GM19239 (cell line): ENCODE measurements at regions not wholly inside any gene's neighbourhood (a gene's known extent, or its start where the extent isn't known, plus 50 kb on each side); places are given as distances from the start of the nearest gene placed in this dataset.
"Not testable (repeated sequence)": the region's sequence is repeated elsewhere in the genome, so short reads cannot be mapped to it uniquely, and the experiment has no call there.

Source experiments
- DNase-seq: peaks from one replicate; pipeline ENCODE4 v3.0.0; 2011; ENCODE audit warnings: low spot score; ENCODE audit not compliant: insufficient read length
- FAIRE-seq: peaks from 2 replicates; lab custom pipeline; 2011; peaks lifted over from hg19 to GRCh38; lab: Jason Lieb, UNC

DNA sequence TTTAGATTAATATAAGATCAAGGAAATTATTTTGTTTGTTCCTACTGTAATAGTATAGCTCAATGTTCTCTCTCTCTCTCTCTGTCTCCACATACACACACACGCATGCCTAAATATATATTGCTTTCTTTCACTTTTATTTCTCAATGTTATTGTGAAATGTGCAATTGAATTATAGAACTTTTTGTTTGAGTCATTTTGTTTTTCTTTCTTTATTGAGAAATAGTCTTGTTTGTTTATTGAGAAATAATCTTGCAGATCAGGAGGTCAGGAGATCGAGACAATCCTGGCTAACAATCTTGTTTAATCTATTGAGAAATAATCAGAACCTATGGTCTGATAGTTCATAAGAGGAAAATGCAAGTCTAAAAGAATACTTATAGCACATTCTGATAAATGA is 1581.3 kb downstream of the EFNB2 start:
- DNase-seq (no peak), FAIRE-seq (no peak)

DNA sequence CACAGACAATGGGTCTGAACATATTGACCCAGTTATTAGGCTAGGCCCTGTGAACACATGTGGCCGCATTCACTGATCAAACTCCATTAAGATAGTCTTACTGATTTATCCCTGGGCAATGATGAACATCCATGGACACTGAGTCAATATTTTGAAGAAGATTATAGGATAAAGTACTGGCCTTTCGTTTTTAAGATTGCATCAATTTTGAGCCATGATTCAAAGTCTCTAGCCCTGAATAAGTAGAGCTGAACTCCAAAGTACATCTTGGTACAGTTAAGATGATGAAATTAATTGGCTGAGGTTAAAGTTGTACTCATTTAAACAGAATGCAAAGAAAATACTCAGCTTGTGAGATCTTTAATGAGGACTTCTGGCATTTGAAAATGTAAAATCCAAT is 1581.9 kb downstream of the EFNB2 start:
- FAIRE-seq (no peak), DNase-seq (no peak)

DNA sequence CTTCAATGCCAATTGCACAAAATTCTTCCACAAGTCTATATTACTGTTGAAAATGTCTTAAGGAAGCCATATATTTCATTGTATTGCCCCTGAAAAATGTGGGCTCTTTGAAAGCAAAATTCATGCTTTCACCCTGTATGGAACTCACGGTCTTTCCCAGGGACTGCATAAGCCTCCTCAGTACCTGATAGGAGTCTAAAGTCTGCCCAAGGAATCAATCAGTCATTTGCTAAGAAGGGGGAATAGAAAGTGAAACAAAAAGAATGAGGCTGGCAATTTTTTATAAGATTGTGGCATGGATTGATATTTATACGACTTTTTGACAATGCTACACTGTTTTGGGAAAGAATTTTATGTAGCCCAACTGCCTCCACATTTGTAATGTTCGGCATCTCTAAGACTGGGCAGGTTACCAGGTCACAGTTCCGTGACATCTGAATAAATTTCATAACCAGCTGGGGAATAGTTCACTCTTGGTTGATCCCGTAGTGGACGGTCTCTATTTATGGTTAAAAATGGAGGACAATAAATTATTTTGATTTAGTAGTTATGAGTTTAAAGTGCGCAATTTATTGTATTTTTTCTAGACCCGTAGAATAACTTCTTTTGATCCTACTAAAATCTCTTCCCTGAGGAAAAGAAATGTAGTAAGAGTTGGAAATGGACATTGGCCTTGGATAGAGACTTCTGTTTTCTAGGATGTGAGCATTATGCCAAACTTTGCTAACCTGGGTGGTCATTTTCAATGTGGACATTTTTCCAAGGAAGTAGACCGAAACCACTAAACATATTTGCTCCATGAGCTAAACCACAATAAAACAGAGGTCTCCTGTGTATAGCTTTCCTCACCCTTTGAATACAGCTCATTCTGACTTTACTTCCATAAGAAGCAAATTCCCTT is 1585.4 kb downstream of the EFNB2 start:
- no peak for DNase-seq
- FAIRE-seq = no peak

DNA sequence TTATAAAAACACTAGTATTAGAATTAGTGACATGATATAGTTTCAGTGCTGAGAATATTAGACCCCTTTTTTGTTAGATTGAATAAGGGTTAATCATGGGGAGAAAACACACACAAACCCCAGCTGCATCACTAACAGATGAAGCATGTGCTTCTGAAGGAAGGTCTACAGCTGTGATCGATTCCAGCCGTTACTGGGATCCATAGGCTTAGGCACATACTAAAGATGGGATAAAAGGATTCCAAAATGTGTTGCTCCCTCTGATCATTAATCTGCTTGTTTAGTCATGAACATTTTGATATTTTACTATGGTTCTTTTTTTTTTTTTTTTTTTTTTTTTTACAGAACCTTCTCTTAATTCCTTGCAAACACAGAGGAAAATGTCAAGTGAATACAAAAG is 1591.3 kb downstream of the EFNB2 start:
- no peak for FAIRE-seq
- no peak for DNase-seq

DNA sequence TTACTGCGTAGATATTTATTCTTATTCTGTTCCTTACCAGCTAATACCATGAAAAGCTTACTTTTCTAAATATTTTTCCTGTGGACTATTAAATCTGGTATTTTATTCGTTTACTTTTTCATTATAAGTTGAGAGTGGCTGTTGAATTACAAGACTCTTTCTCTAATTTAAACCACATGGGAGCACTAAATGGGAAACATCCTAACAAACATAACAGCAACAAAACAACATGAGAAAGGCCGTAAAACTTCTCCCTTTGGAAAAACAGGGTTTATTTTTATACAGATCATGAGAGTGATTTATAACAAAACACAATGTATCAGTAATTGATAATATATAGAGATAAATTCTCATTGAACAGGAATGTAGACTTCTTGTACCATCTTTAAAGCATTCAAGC is 1592.1 kb downstream of the EFNB2 start:
- DNase-seq (no peak), FAIRE-seq (no peak)

DNA sequence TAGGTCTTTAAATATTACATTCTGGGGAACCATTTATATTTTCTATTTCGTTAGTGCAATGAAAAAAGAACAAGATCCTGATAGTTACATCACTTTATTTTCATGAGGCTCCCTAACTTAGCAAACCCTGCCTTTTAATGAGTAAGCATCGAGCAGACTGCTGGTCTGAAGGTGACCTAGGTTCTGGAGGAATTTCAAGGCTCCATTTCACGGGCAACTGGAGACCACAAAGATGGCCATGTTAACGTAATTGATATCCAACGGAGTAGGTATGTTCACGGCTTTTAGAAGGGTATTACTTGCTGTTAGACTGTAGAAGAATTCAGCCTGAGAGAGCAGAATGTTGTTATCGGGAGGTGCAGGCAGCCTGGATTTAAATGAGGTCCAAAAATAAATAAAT is 1597.6 kb downstream of the EFNB2 start:
- DNase-seq (no peak), FAIRE-seq (no peak)

DNA sequence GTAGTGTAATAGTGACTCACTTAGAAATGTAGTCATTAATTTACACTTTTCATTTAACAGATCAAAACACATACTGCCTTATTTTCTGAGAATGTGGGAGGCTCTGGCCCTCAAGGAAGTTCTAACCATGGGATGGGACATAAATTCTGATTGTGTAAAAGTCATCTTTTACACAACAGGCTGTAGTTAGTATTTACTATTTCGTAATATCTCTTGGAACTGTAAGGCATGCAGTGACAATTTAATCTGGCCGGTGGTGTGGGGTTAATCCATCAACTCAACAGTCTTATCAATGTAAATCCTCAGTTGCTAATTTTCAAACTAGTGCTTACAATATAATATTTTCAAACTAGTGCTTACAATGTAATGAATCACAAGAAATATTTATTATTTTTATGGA is 1599.2 kb downstream of the EFNB2 start:
- no peak for FAIRE-seq
- DNase-seq = no peak

DNA sequence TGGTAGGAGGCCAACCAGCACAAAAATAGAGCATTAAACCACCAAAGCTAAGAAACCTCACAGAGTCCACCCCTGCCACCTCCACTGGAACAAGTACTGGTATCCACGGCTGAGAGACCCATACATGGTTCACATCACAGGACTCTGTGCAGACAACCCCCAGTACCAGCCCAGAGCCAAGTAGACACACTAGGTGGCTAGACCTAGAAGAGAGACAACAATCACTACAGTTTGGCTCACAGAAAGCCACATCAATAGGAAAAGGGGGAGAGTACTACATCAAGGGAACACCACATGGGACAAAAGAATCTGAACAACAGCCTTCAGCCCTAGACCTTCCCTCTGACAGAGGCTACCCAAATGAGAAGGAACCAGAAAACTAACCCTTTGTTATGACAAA is 1614.9 kb downstream of the EFNB2 start:
- FAIRE-seq, DNase-seq: not testable (repeated sequence)

DNA sequence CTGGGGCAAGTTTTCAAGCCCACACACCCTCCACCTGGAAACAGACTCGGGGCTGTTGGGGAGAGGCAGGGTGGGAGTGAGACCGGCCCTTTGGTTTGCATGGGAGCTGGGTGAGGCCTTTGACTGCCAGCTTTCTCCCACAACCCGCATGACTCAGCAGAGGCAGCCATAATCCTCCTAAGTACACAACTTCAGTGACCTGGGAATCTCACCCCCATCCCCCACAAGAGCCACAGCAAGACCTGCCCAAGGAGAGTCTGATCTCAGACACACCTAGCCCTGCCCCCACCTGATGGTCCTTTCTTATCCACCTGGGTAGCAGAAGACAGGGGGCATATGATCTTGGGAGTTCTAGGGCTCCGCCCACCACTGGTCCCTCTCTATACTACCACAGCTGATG is 1615.4 kb downstream of the EFNB2 start:
- DNase-seq = no peak
- FAIRE-seq = no peak

DNA sequence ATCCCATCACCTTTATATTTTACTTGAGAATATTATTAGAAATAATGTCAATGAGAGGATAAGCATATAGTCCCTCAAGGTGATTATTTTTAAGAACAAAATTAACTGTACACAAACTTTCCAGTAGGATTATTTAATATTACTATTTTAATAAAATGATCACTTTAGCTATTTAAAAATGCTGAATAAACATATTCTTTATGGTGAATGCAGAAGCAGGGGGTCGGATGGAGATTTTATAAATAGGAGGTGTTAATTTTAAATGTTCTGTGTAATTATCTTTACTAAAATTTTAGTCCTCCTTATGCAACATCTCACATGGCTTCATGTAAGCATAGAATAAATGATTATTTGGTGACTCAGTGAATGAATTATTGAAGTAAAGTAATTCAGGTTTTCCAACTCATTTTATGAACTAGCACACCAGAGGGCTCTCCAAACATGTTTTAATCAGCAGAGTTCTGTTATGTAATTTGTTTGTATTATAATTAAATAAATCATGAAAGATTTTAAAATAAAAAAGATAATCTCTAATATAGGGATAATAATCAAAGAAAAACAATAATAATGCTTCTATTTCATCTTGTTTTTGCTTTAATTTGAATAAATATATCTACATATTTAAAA is 1635.2 kb downstream of the EFNB2 start:
- no peak for DNase-seq
- no peak for FAIRE-seq

DNA sequence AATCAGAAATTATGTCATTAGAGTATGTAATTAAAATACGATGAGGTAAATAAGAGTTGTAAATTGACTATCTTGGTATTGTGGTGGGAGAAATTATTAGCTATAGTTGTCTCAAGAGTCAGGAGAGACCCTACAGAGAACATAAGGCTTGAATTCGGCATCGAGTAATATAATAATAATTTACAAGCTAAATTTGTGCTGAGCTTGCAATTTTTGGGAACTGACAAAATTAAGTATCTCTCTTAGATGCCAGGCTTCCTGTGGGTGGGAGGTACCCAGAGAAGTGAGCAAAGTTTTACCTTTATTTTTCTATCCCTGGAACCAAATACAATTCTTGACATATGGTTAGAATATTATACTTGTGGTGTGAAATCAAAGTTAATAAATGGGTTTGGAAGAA is 1637.0 kb downstream of the EFNB2 start:
- DNase-seq (no peak), FAIRE-seq (no peak)

DNA sequence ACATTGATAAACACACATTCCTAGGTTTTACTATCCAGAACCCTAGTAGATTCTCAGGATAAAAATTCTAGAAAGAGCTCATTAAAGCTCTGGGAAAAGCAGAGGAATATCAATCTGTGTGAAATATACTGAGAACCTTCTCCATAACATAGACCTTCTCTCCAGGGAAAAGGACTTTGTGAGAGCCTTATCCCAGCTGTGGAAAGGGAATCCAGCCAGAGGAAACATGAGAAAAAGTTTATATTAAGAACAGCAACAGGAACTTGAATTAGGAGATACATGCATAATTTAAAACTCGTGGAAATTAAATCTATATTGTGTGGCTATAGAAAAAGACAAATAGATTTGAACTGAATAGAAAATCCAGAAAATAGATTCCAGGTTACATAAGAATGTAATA is 1639.9 kb downstream of the EFNB2 start:
- FAIRE-seq (no peak), DNase-seq (no peak)

DNA sequence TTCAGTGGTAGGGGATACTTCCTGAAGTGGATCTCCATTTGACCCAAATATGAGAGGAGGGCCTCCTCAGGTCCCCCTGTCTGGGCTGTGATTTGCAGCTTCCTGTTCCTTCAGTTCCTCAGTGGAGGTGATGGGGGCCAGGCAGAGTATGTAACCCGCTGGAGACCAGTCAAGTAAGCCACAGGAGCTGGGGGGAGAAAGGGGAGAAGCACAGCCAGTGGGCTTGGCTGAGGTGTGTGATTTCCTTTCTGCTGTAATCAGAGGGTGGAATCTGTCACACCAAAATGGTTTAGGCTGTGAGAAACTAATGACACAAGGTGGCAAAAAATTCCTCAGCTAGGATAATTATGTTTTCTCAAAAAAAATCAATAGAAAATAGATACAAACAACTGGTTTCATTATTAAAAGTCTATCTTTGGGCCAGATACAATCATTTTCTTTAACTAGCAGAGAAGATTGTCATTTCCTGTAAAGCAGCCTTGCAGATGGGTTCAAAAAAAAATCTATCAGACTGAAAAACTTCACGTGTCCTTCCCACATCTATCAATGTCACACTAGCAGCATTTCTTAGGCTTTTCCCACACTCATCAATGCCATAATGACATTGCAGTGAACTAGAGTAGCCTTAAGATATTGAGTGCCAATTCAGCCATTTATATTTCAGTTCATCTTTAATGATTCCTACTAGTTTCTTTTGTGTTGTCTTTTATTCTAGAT is 1660.3 kb downstream of the EFNB2 start:
- DNase-seq = no peak
- FAIRE-seq = no peak

DNA sequence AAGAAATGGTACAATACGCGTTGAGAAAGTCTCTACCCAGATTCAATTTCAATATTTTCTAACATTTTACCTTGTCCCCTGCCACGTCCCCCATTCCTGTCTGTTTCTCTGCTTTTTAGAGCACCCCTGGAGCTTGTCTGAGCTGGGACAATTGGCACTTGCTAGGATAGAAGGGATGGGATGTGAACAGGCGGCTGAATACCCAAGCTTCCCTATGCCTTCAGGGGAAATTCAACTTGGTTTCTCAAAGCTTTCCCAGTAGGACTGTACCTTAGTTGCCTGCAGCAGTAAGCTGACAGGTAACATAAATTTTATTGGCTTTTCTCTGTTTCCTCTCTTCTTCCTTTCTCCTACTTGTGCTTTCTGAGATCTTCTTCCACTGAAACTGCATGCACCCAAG is 1663.3 kb downstream of the EFNB2 start:
- no peak for FAIRE-seq
- no peak for DNase-seq

DNA sequence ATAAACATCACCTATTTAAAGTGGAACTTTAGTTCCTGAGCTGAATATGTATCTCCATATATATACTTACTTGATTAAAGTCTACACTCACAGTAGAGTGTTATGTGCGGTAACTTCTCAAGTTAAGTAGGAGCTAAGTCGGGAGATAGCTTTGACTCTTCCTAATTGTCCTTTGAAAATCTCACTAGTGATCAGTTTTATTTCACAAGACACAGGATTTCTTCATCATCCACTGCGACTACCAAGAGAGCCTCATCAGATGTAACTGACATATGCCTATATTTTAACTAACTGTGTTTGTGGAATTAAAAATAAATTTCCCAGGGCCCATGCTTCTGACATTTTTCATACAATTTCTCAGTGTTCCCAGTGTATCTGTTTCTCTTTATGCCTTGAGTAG is 1664.0 kb downstream of the EFNB2 start:
- no peak for FAIRE-seq

DNA sequence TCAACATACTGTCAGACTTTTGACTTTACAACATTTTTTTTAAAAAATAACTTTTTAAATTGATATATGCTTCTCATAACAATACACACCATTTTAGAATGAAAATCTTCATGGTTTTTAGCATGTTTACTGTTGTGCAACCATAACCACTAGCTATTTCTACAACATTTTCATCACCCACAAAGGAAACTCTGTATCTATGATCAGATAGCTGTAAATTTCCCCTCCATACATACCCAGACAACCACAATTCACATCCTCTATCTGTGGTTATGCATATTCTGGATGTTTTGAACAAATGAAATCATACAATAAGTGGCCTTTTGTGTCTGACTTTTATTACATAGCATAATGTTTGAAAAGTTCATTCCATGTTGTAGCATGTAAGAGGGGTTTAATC is 1666.0 kb downstream of the EFNB2 start:
- DNase-seq (no peak), FAIRE-seq (no peak)

More for the DNA sequence above, 1664.0 kb downstream of the EFNB2 start:
- no peak for DNase-seq

DNA sequence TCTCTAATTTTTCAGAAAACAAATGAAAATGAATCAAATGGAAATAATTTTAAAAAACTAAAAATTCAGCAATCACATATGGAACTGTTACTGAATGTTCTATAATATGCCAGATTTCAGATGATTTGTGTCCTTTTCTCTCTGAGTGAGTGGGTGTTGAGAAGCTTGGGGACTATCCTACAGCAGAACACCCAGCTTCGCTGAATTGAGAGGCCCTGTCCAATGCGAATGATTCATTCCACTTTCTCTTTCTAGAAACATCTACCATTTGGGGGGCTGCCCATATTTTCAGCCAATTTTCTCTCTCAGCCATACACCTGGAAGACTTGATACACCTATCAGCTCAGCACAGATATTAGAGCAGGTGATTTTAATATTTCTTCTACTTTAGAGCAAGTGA is 1666.7 kb downstream of the EFNB2 start:
- FAIRE-seq (no peak), DNase-seq (no peak)

DNA sequence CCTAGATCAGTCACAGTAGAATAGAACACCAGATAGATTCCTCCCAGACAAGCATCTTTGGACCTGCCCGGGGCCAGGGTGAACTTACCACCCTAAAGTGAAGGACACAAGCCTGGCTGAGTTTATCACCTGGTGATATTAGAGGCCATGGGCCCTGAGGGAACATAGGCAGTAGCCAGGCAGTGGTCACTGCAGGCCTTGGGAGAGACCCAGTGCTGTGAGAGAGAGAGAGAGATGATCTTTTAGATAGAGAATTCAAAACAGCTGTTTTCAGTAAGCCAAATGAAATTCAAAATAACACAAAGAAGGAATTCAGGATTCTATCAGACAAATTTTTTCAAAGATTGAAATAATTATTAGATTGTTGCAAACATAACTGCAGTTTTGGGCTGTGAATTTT is 1679.9 kb downstream of the EFNB2 start:
- FAIRE-seq (no peak), DNase-seq (no peak)

DNA sequence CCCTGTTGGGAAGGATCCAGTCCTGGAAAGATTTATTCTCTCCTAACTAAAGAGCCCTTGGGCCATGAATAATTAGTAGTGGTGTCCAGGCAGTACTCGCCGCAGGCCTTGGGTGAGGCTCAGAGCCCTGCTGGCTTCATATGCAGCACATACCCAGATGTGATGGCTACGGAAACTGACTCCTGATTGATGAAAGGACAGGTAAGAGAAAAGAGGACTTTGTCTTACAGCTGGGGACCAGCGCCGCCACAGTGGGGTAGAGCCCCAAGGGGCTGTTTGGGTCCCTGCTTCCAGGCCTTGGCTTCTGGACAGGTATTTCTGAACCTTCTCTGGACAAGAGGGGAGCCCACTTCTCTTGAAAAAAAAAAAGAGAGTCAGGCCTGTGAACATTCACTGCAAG is 1680.8 kb downstream of the EFNB2 start:
- DNase-seq = no peak
- FAIRE-seq = no peak

DNA sequence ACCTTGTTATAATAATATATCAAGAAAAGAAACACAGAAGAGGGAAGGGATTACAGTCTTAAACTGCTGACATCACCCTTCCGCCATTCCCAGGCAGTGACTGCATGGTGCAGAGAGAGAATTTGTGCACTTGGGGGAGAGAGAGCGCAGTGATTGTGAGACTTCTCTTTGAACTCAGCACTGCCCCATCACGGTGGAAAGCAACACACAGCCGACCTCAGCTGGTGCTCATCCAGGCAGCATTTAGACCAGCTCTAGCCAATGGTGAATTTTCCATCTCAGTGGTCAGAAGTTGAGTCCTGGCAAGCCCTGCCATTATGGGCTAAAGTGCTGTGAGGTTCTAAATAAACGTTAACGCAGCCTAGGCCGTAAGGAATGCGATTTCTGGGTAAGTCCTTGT is 1681.5 kb downstream of the EFNB2 start:
- no peak for FAIRE-seq
- DNase-seq = no peak

DNA sequence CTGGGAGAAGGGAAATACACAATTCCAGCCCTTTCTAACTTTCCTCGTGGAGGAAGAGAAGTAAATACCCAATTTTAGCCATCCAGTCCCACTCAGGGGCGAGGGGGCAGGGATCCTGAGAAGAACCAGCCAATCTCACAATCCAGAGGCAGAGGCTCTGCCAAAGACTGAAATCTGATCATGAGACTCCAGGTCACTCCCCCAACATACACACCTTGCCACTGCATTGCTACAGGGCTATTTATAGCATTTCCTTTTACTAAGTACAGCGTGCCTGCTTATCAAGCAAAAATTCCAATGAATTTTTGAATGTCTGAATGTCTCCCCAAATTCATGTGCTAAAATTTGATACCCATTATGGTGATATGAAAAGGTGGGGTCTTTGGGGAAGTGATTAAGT is 1687.5 kb downstream of the EFNB2 start:
- DNase-seq (no peak), FAIRE-seq (no peak)
